H9 (cell line): ENCODE measurements at regions not wholly inside any gene's neighbourhood (a gene's known extent, or its start where the extent isn't known, plus 50 kb on each side); places are given as distances from the start of the nearest gene placed in this dataset.

Source experiments
- DNase-seq: peaks from one replicate; pipeline ENCODE4 v3.0.0-alpha.2; 2017
- H2AFZ ChIP-seq: one replicate; pipeline ENCODE4 v1.6.1; 2013; ENCODE audit warnings: mild to moderate bottlenecking, low read length, control low read depth, moderate library complexity
- H2AK5ac ChIP-seq: 2 replicates; pipeline ENCODE4 v1.6.1; 2013; ENCODE audit warnings: low read length, control low read depth, mixed read lengths; ENCODE audit not compliant: insufficient read length
- H2BK120ac ChIP-seq: one replicate; pipeline ENCODE4 v1.6.1; 2013; ENCODE audit warnings: low read depth, mild to moderate bottlenecking, low read length, control low read depth, inconsistent platforms; ENCODE audit not compliant: poor library complexity, severe bottlenecking
- H2BK12ac ChIP-seq: 2 replicates; pipeline ENCODE4 v1.6.1; 2013; ENCODE audit warnings: low read length, control low read depth, mixed read lengths, low read depth; ENCODE audit not compliant: insufficient read length
- H2BK15ac ChIP-seq: 2 replicates; pipeline ENCODE4 v1.6.1; 2013; ENCODE audit warnings: low read depth, low read length, control low read depth
- H2BK20ac ChIP-seq: one replicate; pipeline ENCODE4 v1.6.1; 2013; ENCODE audit warnings: low read depth, mild to moderate bottlenecking, low read length, control low read depth, inconsistent platforms; ENCODE audit not compliant: poor library complexity, severe bottlenecking
- H2BK5ac ChIP-seq: 2 replicates; pipeline ENCODE4 v1.6.1; 2013; ENCODE audit warnings: low read length, control low read depth, mixed read lengths; ENCODE audit not compliant: insufficient read length
- H3K14ac ChIP-seq: 2 replicates; pipeline ENCODE4 v1.6.1; 2013; ENCODE audit warnings: low read length, control low read depth; ENCODE audit not compliant: insufficient read depth
- H3K18ac ChIP-seq: 2 replicates; pipeline ENCODE4 v1.6.1; 2013; ENCODE audit warnings: low read depth, mild to moderate bottlenecking, mixed read lengths, low read length, control low read depth; ENCODE audit not compliant: insufficient read length
- H3K23ac ChIP-seq: 2 replicates; pipeline ENCODE4 v1.6.1; 2013; ENCODE audit warnings: low read length, control low read depth, mixed read lengths, low read depth; ENCODE audit not compliant: insufficient read length
- H3K23me2 ChIP-seq: 2 replicates; pipeline ENCODE4 v1.6.1; 2013; ENCODE audit warnings: low read depth, mild to moderate bottlenecking, mixed read lengths, low read length, control low read depth; ENCODE audit not compliant: insufficient read length, poor library complexity, severe bottlenecking
- H3K27ac ChIP-seq: 2 replicates; pipeline ENCODE4 v1.5.1; 2013; ENCODE audit warnings: low read length, control low read depth, mixed read lengths, low read depth; ENCODE audit not compliant: insufficient read length
- H3K27me3 ChIP-seq: 2 replicates; pipeline ENCODE4 v1.6.1; 2013; ENCODE audit warnings: low read length, control low read depth, inconsistent platforms; ENCODE audit not compliant: insufficient read depth
- H3K4ac ChIP-seq: 2 replicates; pipeline ENCODE4 v1.6.1; 2013; ENCODE audit warnings: low read depth, mild to moderate bottlenecking, control low read depth, inconsistent platforms, low read length, moderate library complexity
- H3K4me1 ChIP-seq: 2 replicates; pipeline ENCODE4 v1.6.1; 2013; ENCODE audit warnings: low read length, control low read depth, inconsistent platforms; ENCODE audit not compliant: insufficient read depth
- H3K4me2 ChIP-seq: 2 replicates; pipeline ENCODE4 v1.6.1; 2013; ENCODE audit warnings: low read length, control low read depth, mixed read lengths; ENCODE audit not compliant: insufficient read length, insufficient read depth
- H3K56ac ChIP-seq: 2 replicates; pipeline ENCODE4 v1.6.1; 2013; ENCODE audit warnings: low read depth, mild to moderate bottlenecking, mixed read lengths, low read length, control low read depth; ENCODE audit not compliant: insufficient read length
- H3K79me1 ChIP-seq: 2 replicates; pipeline ENCODE4 v1.6.1; 2013; ENCODE audit warnings: low read depth, mild to moderate bottlenecking, moderate library complexity, low read length, control low read depth, inconsistent platforms; ENCODE audit not compliant: insufficient read depth, poor library complexity, severe bottlenecking
- H3K79me2 ChIP-seq: 2 replicates; pipeline ENCODE4 v1.6.1; 2013; ENCODE audit warnings: low read length, control low read depth, inconsistent platforms; ENCODE audit not compliant: insufficient read depth
- H3K9ac ChIP-seq: 2 replicates; pipeline ENCODE4 v1.6.1; 2013; ENCODE audit warnings: low read length, control low read depth, mixed read lengths; ENCODE audit not compliant: insufficient read length; ENCODE audit errors: extremely low read depth
- H3K9me3 ChIP-seq: one replicate; pipeline ENCODE4 v1.6.1; 2013; ENCODE audit warnings: low read depth, low read length, inconsistent platforms; ENCODE audit not compliant: control insufficient read depth
- H3T11ph ChIP-seq: one replicate; pipeline ENCODE4 v1.6.1; 2013; ENCODE audit warnings: mild to moderate bottlenecking, low read length, control low read depth, inconsistent platforms
- H4K20me1 ChIP-seq: one replicate; pipeline ENCODE4 v1.6.1; 2013; ENCODE audit not compliant: control insufficient read depth, insufficient read length, insufficient read depth
- H4K5ac ChIP-seq: 2 replicates; pipeline ENCODE4 v1.6.1; 2013; ENCODE audit warnings: low read depth, mild to moderate bottlenecking, mixed read lengths, low read length, control low read depth; ENCODE audit not compliant: insufficient read length
- H4K8ac ChIP-seq: replicated peaks from 2 replicates; pipeline ENCODE4 v1.6.1; 2013; ENCODE audit warnings: low read length, control low read depth, mixed read lengths, low read depth; ENCODE audit not compliant: insufficient read length
- H4K91ac ChIP-seq: 2 replicates; pipeline ENCODE4 v1.6.1; 2013; ENCODE audit warnings: low read depth, mild to moderate bottlenecking, moderate library complexity, mixed read lengths, low read length, control low read depth; ENCODE audit not compliant: insufficient read length
- H3K27ac Mint-ChIP-seq, 3 experiments: 2 replicates in 2 of 3; 3 replicates in 1 of 3; pipeline ENCODE4 v1.8.0; 2020 to 2021; ENCODE audit warnings: mixed read lengths in 3 of 3, mild to moderate bottlenecking in 1 of 3, moderate library complexity in 1 of 3
- H3K27me3 Mint-ChIP-seq: 2 replicates; pipeline ENCODE4 v1.8.0; 2021; ENCODE audit warnings: low read depth, mild to moderate bottlenecking, moderate library complexity, mixed read lengths
- H3K36me3 Mint-ChIP-seq, 3 experiments: 2 replicates in 2 of 3; 3 replicates in 1 of 3; pipeline ENCODE4 v1.8.0; 2020 to 2021; ENCODE audit warnings: low read depth in 3 of 3, mixed read lengths in 3 of 3; ENCODE audit not compliant: insufficient read depth in 1 of 3
- H3K4me1 Mint-ChIP-seq, 2 experiments: 2 replicates each; pipeline ENCODE4 v1.8.0; 2020; ENCODE audit warnings: mixed read lengths in 2 of 2
- H3K4me3 Mint-ChIP-seq, 2 experiments: 2 replicates in 1 of 2; 3 replicates in 1 of 2; pipeline ENCODE4 v1.8.0; 2020 to 2021; ENCODE audit warnings: mild to moderate bottlenecking in 2 of 2, mixed read lengths in 2 of 2, moderate library complexity in 1 of 2
- H3K9me3 Mint-ChIP-seq, 2 experiments: 2 replicates in 1 of 2; 3 replicates in 1 of 2; pipeline ENCODE4 v1.8.0; 2020; ENCODE audit warnings: mild to moderate bottlenecking in 2 of 2, mixed read lengths in 2 of 2, moderate library complexity in 1 of 2
- WGBS: extraction: QIAGEN DNeasy Blood & Tissue Kit; methylation state at CpG from one replicate; pipeline ENCODE4 v1.1.7; 2013; ENCODE audit warnings: missing lambda C conversion rate, low lambda C conversion rate, mixed read lengths; ENCODE audit not compliant: insufficient read length; ENCODE audit errors: extremely low coverage; 5-methylcytosine and 5-hydroxymethylcytosine counted together
- TF ChIP-seq, protein P1 (sequence below): fragments of 200-600 bp; sonication (generic); conservative IDR thresholded peaks from 3 replicates; pipeline ENCODE4 v1.8.0; 2021; ENCODE audit warnings: antibody characterized with exemption, mild to moderate bottlenecking

DNA sequence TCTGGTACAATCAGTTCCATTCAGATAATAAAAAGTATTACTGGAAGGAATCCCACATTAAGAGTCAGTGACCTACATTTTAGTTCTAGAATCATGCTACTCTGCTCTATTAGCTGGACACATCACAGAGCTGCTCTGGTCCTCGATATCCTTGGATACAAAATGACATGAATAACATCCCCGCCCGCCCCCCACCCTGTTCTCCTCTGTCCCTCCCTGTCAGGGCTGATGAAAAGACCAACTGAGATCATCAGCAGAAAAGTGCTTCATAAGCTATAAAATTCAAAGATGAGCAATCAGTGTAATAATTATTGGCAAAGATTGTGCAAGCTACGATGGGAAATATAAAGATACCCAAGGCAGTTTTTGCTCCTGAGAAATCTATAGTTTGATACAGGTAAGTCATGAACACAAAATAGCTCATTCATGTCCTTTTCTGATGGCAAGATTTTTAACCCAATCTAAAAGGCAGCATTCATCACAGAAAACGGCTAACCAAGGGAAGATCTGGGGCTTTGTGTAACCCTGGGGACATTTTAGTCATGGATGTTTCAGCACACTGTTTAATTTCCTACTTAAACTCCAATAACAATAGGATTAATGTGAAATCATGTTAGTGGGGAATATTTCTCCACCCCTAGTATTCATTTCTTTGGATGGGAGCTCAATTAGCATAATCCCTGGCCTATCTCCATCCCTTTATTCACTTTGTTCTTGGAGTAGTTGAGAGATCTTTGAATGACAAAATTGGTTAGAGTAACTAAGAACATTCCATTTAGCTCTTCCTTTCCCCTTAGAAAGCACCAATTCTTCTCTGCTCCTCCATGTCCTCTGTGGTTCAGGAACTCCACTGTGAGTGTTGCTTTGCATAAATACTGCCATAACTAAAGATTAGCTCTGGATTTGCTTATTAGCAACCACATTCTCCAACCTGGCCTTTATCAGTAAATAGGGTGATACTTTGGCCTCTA lies 459.4 kb upstream of the GRIA1 start:
- Histone ChIP-seq H3K79me1 (no peaks in the 10 kb centered on the region), H4K20me1 (no peaks in the 10 kb centered on the region), H3K4ac (no peak overlapping the region), H3K4me2 (no peak overlapping the region), H2BK5ac (no peak overlapping the region), H3K79me2 (no peaks in the 10 kb centered on the region), H3K9me3 (no peaks in the 10 kb centered on the region), H3K27ac (no peak overlapping the region), H3K23ac (no peak overlapping the region), H2BK15ac (no peak overlapping the region), H3K4me1 (no peaks in the 10 kb centered on the region), H3K14ac (no peak overlapping the region), H4K91ac (no peak overlapping the region), H4K5ac (no peak overlapping the region), H3K18ac (no peak overlapping the region), H2BK12ac (no peak overlapping the region), H2BK20ac (no peak overlapping the region), H3T11ph (no peak overlapping the region), H3K27me3 (no peaks in the 10 kb centered on the region), H2AK5ac (no peak overlapping the region), H2BK120ac (no peak overlapping the region), H3K23me2 (no peaks in the 10 kb centered on the region), H2AFZ (no peak overlapping the region), H4K8ac (no peak overlapping the region), H3K9ac (no peak overlapping the region), H3K56ac (no peak overlapping the region)
- Mint-ChIP-seq H3K27me3 (no peaks in the 10 kb centered on the region), H3K9me3 (peaks cover 13 to 18% of the 10 kb centered on the region in 2 experiments; a peak in 4 of 5 replicates), H3K27ac (peak overlapping the region in 1 of 3 experiments; percentile 90; a peak in 2 of 7 replicates), H3K4me1 (peaks cover 22% of the 10 kb centered on the region in 2 experiments), H3K4me3 (no peak overlapping the region; a peak in 1 of 5 replicates), H3K36me3 (peaks cover 3 to 26% (median 11%) of the 10 kb centered on the region in 3 experiments; a peak in 6 of 7 replicates)
- TF ChIP-seq, protein P1, sequence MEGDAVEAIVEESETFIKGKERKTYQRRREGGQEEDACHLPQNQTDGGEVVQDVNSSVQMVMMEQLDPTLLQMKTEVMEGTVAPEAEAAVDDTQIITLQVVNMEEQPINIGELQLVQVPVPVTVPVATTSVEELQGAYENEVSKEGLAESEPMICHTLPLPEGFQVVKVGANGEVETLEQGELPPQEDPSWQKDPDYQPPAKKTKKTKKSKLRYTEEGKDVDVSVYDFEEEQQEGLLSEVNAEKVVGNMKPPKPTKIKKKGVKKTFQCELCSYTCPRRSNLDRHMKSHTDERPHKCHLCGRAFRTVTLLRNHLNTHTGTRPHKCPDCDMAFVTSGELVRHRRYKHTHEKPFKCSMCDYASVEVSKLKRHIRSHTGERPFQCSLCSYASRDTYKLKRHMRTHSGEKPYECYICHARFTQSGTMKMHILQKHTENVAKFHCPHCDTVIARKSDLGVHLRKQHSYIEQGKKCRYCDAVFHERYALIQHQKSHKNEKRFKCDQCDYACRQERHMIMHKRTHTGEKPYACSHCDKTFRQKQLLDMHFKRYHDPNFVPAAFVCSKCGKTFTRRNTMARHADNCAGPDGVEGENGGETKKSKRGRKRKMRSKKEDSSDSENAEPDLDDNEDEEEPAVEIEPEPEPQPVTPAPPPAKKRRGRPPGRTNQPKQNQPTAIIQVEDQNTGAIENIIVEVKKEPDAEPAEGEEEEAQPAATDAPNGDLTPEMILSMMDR = no peak
- no CpG with 5 or more reads among the region's 5 CpGs for WGBS
- no peak for DNase-seq
